PC-3 (cell line): ENCODE measurements at regions not wholly inside any gene's neighbourhood (a gene's known extent, or its start where the extent isn't known, plus 50 kb on each side); places are given as distances from the start of the nearest gene placed in this dataset.

Source experiments
- CTCF ChIP-seq: fragments of 300-600 bp; sonication (generic); conservative IDR thresholded peaks from 2 replicates; pipeline ENCODE4 v1.5.1; 2017; ENCODE audit warnings: antibody characterized with exemption, low read depth, mild to moderate bottlenecking, low read length
- EZH2 ChIP-seq: fragments of 300-600 bp; sonication (generic); IDR thresholded peaks from one replicate; pipeline ENCODE4 v1.6.1; 2017; ENCODE audit warnings: antibody characterized with exemption, mild to moderate bottlenecking, low read length; ENCODE audit not compliant: unreplicated experiment

- TF ChIP-seq CTCF (no peak), EZH2 (no peak)
Measured at GRCh38 chr1:79797487-79797886, 791.0 kb upstream of the ADGRL4 start.
